ENCODE measurements at regions not wholly inside any gene's neighbourhood (a gene's known extent, or its start where the extent isn't known, plus 50 kb on each side); places are given as distances from the start of the nearest gene placed in this dataset.

GRCh38 chr18:5091741-5092140 is 105.3 kb downstream of the AKAIN1 start:
- H3K4me3 ChIP-seq = no peak overlapping the region
- no peaks in the 10 kb centered on the region for H3K36me3 ChIP-seq
- no peak overlapping the region for H3K27ac ChIP-seq
- ATAC-seq (ENCODE audit: low FRiP score in 2 of 2) (no peak), DNase-seq (no peak)
- TF ChIP-seq EP300 (IDR thresholded peaks at IDR 0.05) (no peak), POLR2AphosphoS5 (IDR thresholded peaks at IDR 0.05) (no peak), CTCF (IDR thresholded peaks at IDR 0.05) (no peak)
- H3K9me3 ChIP-seq = peaks cover 0 to 7% (median 5%) of the 10 kb centered on the region in 4 donors
- no peaks in the 10 kb centered on the region for H3K27me3 ChIP-seq
- no peaks in the 10 kb centered on the region for H3K4me1 ChIP-seq
- WGBS, 2 donors = 88 to 91% methylated on average over 2 of the region's 2 CpGs

GRCh38 chr18:5075297-5075696 is 121.8 kb downstream of the AKAIN1 start:
- Histone ChIP-seq H3K27ac (no peak overlapping the region), H3K27me3 (no peaks in the 10 kb centered on the region), H3K4me1 (no peaks in the 10 kb centered on the region), H3K9me3 (no peaks in the 10 kb centered on the region), H3K4me3 (no peak overlapping the region), H3K36me3 (no peaks in the 10 kb centered on the region)
- TF ChIP-seq POLR2AphosphoS5 (IDR thresholded peaks at IDR 0.05) (no peak), CTCF (IDR thresholded peaks at IDR 0.05) (no peak), POLR2A (IDR thresholded peaks at IDR 0.05) (no peak), EP300 (IDR thresholded peaks at IDR 0.05) (no peak)
- no peak for DNase-seq
- ATAC-seq (ENCODE audit: low FRiP score in 2 of 2) = no peak
- 64 to 84% methylated on average over 3 of the region's 3 CpGs for WGBS, 2 donors

- WGBS, 2 donors = 39 to 50% methylated on average over 9 of the region's 9 CpGs
- Histone ChIP-seq H3K4me1 (no peaks in the 10 kb centered on the region), H3K27me3 (no peaks in the 10 kb centered on the region), H3K36me3 (no peaks in the 10 kb centered on the region), H3K4me3 (no peak overlapping the region), H3K9me3 (no peaks in the 10 kb centered on the region), H3K27ac (no peak overlapping the region)
- ATAC-seq (ENCODE audit: low FRiP score in 2 of 2) = peak in 1 of 2 donors; percentile 74
- no peak for TF ChIP-seq POLR2AphosphoS5 (IDR thresholded peaks at IDR 0.05)
- peak in 3 of 6 experiments; percentile 20 to 46 (median 36) for TF ChIP-seq CTCF (IDR thresholded peaks at IDR 0.05)
- DNase-seq = no peak
Measured at GRCh38 chr18:5073026-5073944, 123.8 kb downstream of the AKAIN1 start.

DNA sequence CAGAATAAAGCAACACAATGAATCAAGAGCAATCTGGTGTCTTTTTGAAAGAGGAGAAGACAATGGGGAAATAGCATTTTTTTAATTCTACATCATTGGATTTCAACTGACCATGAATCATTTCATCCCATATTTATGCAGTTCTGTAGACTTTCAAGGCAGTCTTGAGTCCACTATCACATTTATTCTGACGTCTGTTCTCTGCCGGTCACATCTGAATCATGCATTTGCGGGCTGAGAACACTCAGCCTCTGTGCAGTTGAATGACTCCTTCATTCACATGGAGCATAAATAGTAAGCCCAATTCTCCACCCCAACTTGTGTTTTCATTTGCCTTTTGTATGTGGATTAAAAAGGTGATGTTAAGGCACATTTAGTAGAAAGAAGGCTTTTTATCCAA is 128.2 kb downstream of the AKAIN1 start:
- no peak for ATAC-seq (ENCODE audit: low FRiP score in 2 of 2)
- DNase-seq = no peak
- no peaks in the 10 kb centered on the region for H3K36me3 ChIP-seq
- H3K27ac ChIP-seq = no peak overlapping the region
- no peaks in the 10 kb centered on the region for H3K4me1 ChIP-seq
- TF ChIP-seq EP300 (IDR thresholded peaks at IDR 0.05) (no peak), POLR2AphosphoS5 (IDR thresholded peaks at IDR 0.05) (no peak), POLR2A (IDR thresholded peaks at IDR 0.05) (no peak), CTCF (IDR thresholded peaks at IDR 0.05) (no peak)
- H3K4me3 ChIP-seq = no peak overlapping the region
- 83 to 87% methylated on average over 3 of the region's 3 CpGs for WGBS, 2 donors
- H3K9me3 ChIP-seq = no peaks in the 10 kb centered on the region
- no peaks in the 10 kb centered on the region for H3K27me3 ChIP-seq
